GM18508 (cell line): ENCODE measurements at regions not wholly inside any gene's neighbourhood (a gene's known extent, or its start where the extent isn't known, plus 50 kb on each side); places are given as distances from the start of the nearest gene placed in this dataset.
"Not testable (repeated sequence)": the region's sequence is repeated elsewhere in the genome, so short reads cannot be mapped to it uniquely, and the experiment has no call there.

ENCODE experiments used
- ATAC-seq: cut with Tn5 transposase; IDR thresholded peaks from one replicate; pipeline ENCODE4 v1.9.1; 2021; ENCODE audit warnings: moderate number of reproducible peaks; ENCODE audit not compliant: insufficient read depth, unreplicated experiment

GRCh38 chr15:69666441-69666882 is 213.8 kb downstream of the RPLP1 start:
- no peak for ATAC-seq

DNA sequence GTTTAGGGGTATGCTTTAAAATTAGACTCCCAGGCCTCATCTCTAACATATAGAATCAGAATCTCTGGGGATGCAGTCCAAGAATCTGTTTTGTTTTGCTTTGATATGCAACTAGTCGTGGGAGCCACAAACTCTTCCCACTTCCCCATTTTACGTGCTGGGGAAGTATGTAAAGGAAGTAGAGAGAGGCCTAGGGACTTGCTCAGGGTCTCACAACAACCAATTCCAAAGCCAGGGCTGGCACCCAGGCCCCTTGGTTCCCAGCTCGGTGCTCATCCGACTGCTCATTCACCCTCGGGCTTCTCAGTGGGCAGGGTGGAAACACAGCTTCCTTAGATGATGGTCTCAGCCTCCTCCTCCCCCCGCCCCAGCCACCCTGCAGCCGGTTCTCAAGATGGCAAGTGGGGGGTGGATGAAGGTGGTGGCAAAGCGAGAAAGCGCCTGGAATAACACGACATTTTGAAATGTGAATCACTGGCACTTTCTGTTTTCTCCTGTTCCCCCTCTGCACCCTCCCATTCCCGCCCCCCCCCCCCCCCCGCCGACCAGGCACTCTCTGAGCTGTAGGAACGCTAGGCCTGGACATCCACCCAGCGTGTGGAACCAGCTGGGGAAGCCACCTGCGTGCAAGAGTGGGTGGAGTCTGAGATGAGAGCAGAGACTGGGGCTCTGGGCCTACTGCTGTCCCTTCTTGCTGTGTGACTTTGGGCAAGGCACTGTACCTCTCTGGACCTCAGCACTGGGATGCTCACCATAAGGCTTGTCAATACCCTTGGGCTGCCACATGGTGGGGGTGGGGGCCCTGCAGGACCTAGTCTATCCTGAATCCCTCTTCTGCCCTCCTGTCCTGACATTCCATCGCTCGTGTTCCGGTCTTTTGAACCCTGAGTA is 214.5 kb downstream of the RPLP1 start:
- ATAC-seq, result no peak

DNA sequence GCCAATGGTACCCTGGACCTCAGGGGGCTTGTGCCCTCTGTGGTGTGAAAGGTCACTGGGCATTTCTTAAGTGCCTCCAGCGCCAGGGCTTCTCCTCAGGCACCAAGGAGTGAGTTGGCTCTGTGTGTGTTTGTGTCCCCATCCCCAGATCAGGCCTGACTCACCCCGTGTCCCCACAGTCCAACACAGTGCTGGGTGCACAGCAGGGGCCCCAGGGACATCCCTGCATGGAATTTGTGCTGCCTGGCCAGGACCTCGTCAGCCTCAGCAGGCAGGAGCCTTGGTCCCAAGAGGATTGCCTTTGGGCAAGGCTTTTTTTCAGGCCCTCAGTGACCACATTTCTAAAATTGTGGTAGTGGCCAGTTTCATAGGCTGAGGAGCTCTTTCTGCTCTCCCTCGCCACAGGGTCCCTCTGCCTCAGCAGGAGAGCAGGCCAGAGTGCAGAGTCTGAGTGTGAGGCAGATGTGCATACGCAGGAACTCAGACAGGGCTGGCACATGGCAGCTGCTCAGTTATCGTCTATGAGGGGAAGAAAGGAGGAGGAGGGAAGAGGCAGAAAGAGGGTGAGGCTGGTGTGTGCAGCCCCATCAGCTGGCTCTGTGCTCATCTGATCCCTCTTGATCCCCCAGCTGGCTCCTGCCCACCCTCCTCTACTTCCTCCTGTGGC is 215.6 kb downstream of the RPLP1 start:
- ATAC-seq, result no peak

DNA sequence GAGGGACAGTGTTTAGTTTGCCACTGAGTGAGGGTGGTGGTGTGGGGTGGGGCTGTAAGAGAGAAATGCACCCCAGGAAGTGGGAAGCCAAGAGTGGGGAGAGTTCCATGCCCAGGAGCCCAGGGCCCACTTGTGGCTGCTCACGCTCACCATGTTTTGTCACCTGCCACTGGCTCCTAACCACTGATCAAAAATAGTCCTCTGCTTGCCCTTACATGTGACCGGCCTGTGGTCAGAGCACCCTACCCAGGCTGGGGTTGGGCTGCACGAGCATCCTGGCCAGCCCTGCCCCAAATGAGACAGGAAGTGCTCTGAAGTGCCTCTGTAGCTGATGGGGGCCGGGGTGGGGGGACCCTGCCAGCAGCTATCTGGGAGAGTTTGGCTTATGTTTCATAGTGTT is 216.3 kb downstream of the RPLP1 start:
- ATAC-seq, result no peak

DNA sequence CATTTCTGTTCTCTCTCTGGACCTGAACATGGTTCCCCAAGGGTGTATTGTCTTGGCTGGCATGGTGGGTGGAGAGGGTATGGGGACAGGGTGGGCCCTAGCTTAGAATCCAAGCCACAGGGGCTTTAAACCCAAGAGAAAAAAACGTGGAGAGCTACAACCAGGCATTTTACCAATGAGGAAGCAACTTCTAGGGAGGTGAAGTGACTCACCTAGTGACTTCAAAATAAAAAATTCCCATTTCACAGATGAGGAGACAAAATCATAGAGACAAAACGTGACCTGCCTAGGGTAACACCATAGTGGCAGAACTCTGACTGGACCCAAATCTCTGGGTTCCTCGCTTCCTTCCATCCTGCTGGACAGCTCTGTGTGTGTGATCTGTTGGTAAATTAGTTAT is 216.8 kb downstream of the RPLP1 start:
- no peak for ATAC-seq

GRCh38 chr15:69673291-69673881 is 220.8 kb downstream of the RPLP1 start:
- ATAC-seq, result no peak

- ATAC-seq, result no peak
Observed at GRCh38 chr15:69675731-69676130, 223.1 kb downstream of the RPLP1 start.

DNA sequence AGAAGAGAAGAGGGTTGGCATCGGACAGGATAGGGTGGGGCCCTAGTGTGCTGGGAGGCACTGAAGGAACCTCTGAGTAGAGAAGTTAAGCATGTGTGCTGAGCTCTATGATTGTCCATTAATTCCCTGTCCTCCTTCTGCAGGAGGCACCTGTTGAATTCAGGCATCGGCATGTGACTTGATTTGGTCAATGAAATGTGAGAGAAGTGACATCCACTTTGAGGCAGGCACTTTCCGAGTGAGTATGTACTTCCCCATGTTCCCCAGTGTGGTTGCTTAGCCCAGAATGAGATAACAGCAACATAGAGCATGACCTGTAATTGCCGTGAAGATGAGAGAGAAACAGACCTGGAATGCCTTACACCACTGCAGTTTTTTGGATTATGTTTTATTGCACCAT is 224.8 kb downstream of the RPLP1 start:
- no peak for ATAC-seq

GRCh38 chr15:69679623-69680228 is 227.1 kb downstream of the RPLP1 start:
- peak; percentile 84 for ATAC-seq

DNA sequence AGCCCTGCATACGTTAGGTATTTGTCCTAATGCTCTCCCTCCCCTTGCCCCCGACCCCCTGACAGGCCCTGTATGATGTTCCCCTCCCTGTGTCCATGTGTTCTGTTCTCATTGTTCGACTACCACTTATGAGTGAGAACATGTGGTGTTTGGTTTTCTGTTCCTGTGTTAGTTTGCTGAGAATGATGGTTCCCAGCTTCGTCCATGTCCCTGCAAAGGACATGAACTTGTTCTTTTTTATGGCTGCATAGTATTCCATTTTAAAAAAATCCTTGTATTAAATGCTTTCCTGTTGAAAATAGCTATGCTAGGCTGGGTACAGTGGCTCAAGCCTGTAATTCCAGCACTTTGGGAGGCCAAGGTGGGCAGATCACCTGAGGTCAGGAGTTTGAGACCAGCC is 232.2 kb downstream of the RPLP1 start:
- ATAC-seq, result not testable (repeated sequence)

GRCh38 chr15:69685512-69686452 is 233.2 kb downstream of the RPLP1 start:
- ATAC-seq, result no peak

GRCh38 chr15:69686626-69687025 is 234.0 kb downstream of the RPLP1 start:
- no peak for ATAC-seq

- ATAC-seq, result no peak
Observed at GRCh38 chr15:69689133-69689532, 236.5 kb downstream of the RPLP1 start.

- ATAC-seq, result no peak
Observed at GRCh38 chr15:69691307-69692015, 238.8 kb downstream of the RPLP1 start.

DNA sequence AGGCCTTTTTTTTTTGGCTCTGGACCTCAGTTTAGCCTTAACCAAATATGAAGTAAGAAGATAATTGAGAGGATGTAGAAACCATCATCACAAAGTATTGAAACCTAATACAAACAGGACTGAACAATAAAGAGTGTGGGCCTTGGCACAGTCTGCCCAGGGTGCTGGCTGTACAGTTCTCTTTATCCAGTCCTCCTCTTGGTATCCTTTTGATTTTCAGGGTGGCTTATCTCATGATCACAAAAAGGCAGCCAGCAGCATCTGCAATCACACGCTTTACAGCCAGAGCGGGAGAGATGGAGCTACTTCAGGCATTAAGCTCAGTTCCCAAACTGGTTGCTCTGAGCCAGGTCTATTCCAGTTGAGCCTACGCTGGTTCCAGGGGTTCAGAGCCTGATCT is 239.7 kb downstream of the RPLP1 start:
- ATAC-seq, result no peak

GRCh38 chr15:69693059-69693458 is 240.4 kb downstream of the RPLP1 start:
- no peak for ATAC-seq

DNA sequence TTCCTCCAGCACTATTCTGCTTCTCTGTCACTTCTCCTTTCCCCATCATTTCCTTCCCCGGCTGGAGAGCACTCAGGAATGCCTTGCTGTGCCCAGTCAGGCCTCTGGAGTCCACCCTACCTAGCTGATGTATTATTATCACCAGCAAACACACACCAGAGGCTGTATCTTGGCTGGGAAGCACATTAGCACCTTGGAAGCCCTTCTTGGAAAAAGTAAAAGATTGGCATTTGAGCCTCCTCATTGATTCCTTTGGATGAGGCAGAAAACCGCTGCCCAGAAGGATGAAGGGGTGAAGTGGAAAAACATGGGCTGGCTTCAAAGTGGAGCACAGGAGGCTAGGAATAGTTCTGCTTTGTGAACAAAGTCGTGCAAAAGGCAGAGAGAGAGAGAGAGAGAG is 244.3 kb downstream of the RPLP1 start:
- no peak for ATAC-seq

- ATAC-seq, result no peak
Observed at GRCh38 chr15:69697916-69698315, 245.3 kb downstream of the RPLP1 start.

- no peak for ATAC-seq
Observed at GRCh38 chr15:69699096-69699495, 246.5 kb downstream of the RPLP1 start.
